ENCODE measurements at regions not wholly inside any gene's neighbourhood (a gene's known extent, or its start where the extent isn't known, plus 50 kb on each side); places are given as distances from the start of the nearest gene placed in this dataset.

DNA sequence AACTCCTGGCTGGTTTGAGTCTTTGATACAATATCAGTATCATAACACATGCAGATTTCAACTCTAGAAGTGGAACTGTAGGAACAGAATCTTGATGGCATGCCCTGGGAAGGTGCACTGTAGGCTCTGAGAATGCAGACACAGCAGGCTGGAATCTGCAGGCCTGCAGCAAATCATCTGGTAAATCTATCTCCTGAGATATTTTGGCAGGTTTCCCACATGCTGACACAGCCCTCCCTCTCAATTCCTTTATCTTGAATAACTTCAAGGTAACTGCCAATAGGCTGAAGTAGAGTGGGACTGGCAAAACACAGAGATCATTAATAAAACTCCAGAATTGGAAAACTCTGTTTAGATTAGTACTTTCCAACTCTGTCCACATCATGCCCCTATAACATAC lies 177.8 kb upstream of the PCSK5 start:
- no peak overlapping the region for H3K27ac ChIP-seq
- no peak overlapping the region for H3K4me2 ChIP-seq
- H3K9ac ChIP-seq, result no peak overlapping the region
- no peaks in the 10 kb centered on the region for H4K20me1 ChIP-seq (ENCODE audit: insufficient read depth)
- TF ChIP-seq, protein P1, sequence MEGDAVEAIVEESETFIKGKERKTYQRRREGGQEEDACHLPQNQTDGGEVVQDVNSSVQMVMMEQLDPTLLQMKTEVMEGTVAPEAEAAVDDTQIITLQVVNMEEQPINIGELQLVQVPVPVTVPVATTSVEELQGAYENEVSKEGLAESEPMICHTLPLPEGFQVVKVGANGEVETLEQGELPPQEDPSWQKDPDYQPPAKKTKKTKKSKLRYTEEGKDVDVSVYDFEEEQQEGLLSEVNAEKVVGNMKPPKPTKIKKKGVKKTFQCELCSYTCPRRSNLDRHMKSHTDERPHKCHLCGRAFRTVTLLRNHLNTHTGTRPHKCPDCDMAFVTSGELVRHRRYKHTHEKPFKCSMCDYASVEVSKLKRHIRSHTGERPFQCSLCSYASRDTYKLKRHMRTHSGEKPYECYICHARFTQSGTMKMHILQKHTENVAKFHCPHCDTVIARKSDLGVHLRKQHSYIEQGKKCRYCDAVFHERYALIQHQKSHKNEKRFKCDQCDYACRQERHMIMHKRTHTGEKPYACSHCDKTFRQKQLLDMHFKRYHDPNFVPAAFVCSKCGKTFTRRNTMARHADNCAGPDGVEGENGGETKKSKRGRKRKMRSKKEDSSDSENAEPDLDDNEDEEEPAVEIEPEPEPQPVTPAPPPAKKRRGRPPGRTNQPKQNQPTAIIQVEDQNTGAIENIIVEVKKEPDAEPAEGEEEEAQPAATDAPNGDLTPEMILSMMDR (conservative IDR thresholded peaks at IDR 0.05; ENCODE audit: low read depth, low read length), result no peak
- H3K4me1 ChIP-seq (ENCODE audit: low read depth, poor library complexity, severe bottlenecking), result no peaks in the 10 kb centered on the region
- H2AFZ ChIP-seq (ENCODE audit: low read depth), result no peak overlapping the region
- no peaks in the 10 kb centered on the region for H3K27me3 ChIP-seq (ENCODE audit: insufficient read depth, low read depth)
- no peaks in the 10 kb centered on the region for H3K36me3 ChIP-seq (ENCODE audit: insufficient read depth)
- no peak overlapping the region for H3K4me3 ChIP-seq (IDR thresholded peaks at IDR 0.05; ENCODE audit: insufficient read depth, low read depth, low read length)
- H3K79me2 ChIP-seq (ENCODE audit: insufficient read depth, low read depth), result no peaks in the 10 kb centered on the region

DNA sequence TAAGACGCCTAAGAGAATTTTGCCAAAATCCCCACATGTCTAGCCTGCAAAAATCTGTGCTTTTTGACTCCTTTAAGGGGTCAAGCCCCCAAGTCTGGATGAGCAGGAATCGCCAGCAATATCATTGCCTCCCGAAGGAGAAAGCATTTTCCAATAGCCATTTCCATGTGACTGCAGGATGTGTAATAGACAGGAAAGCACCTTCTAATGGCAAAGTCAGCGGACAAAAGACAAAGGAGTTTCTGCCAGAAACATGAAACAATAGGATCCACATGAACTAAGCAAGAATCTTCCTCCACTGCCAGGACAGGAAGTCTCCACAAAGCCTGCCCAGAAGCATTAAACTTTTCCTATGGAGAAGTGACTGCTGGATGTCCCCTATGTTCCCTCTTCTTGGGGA lies 177.1 kb upstream of the PCSK5 start:
- Histone ChIP-seq H3K4me2 (no peak overlapping the region), H3K27ac (no peak overlapping the region), H3K36me3 (ENCODE audit: insufficient read depth) (no peaks in the 10 kb centered on the region), H2AFZ (ENCODE audit: low read depth) (no peak overlapping the region), H3K4me1 (ENCODE audit: low read depth, poor library complexity, severe bottlenecking) (no peaks in the 10 kb centered on the region), H3K79me2 (ENCODE audit: insufficient read depth, low read depth) (no peaks in the 10 kb centered on the region), H3K27me3 (ENCODE audit: insufficient read depth, low read depth) (no peaks in the 10 kb centered on the region), H4K20me1 (ENCODE audit: insufficient read depth) (no peaks in the 10 kb centered on the region), H3K9ac (no peak overlapping the region), H3K4me3 (IDR thresholded peaks at IDR 0.05; ENCODE audit: insufficient read depth, low read depth, low read length) (no peak overlapping the region)
- TF ChIP-seq, protein P1 (conservative IDR thresholded peaks at IDR 0.05; ENCODE audit: low read depth, low read length), result no peak

GRCh38 chr9:75715360-75715759 lies 175.1 kb upstream of the PCSK5 start:
- H2AFZ ChIP-seq (ENCODE audit: low read depth), result no peak overlapping the region
- H3K27ac ChIP-seq, result no peak overlapping the region
- TF ChIP-seq, protein P1 (conservative IDR thresholded peaks at IDR 0.05; ENCODE audit: low read depth, low read length), result no peak
- H3K4me3 ChIP-seq (IDR thresholded peaks at IDR 0.05; ENCODE audit: insufficient read depth, low read depth, low read length), result no peak overlapping the region
- no peaks in the 10 kb centered on the region for H3K27me3 ChIP-seq (ENCODE audit: insufficient read depth, low read depth)
- H3K4me1 ChIP-seq (ENCODE audit: low read depth, poor library complexity, severe bottlenecking), result no peaks in the 10 kb centered on the region
- no peaks in the 10 kb centered on the region for H4K20me1 ChIP-seq (ENCODE audit: insufficient read depth)
- no peak overlapping the region for H3K9ac ChIP-seq
- H3K79me2 ChIP-seq (ENCODE audit: insufficient read depth, low read depth), result no peaks in the 10 kb centered on the region
- H3K4me2 ChIP-seq, result no peak overlapping the region
- no peaks in the 10 kb centered on the region for H3K36me3 ChIP-seq (ENCODE audit: insufficient read depth)

- Histone ChIP-seq H4K20me1 (ENCODE audit: insufficient read depth) (no peaks in the 10 kb centered on the region), H2AFZ (ENCODE audit: low read depth) (no peak overlapping the region), H3K79me2 (ENCODE audit: insufficient read depth, low read depth) (no peaks in the 10 kb centered on the region), H3K27me3 (ENCODE audit: insufficient read depth, low read depth) (no peaks in the 10 kb centered on the region), H3K4me3 (IDR thresholded peaks at IDR 0.05; ENCODE audit: insufficient read depth, low read depth, low read length) (no peak overlapping the region), H3K27ac (no peak overlapping the region), H3K36me3 (ENCODE audit: insufficient read depth) (no peaks in the 10 kb centered on the region), H3K4me2 (no peak overlapping the region), H3K4me1 (ENCODE audit: low read depth, poor library complexity, severe bottlenecking) (no peaks in the 10 kb centered on the region), H3K9ac (no peak overlapping the region)
- TF ChIP-seq, protein P1 (conservative IDR thresholded peaks at IDR 0.05; ENCODE audit: low read depth, low read length), result no peak
These were observed 171.8 kb upstream of the PCSK5 start for GRCh38 chr9:75718677-75719076.
